Prostate gland (tissue), 2 donors: ENCODE measurements at regions not wholly inside any gene's neighbourhood (a gene's known extent, or its start where the extent isn't known, plus 50 kb on each side); places are given as distances from the start of the nearest gene placed in this dataset.
"Not testable (repeated sequence)": the region's sequence is repeated elsewhere in the genome, so short reads cannot be mapped to it uniquely, and the experiment has no call there.

Experiments
- DNase-seq: peaks from one replicate; pipeline ENCODE4 v3.0.0-alpha.2; 2019; ENCODE audit warnings: low spot score
- H3K27ac ChIP-seq, 2 donors: fragments of 200-600 bp; sonication (generic); 2 replicates each; pipeline ENCODE4 v1.5.1; 2017 to 2019
- H3K27me3 ChIP-seq: fragments of 200-600 bp; sonication (generic); replicated peaks from 2 replicates; pipeline ENCODE4 v1.5.1; 2019; ENCODE audit not compliant: insufficient read depth
- H3K36me3 ChIP-seq, 2 donors: fragments of 200-600 bp; sonication (generic); 1 replicate in 1 of 2; 2 replicates in 1 of 2; pipeline versions ENCODE4 v1.5.1 to v1.8.1; 2017 to 2019
- H3K4me1 ChIP-seq: fragments of 200-600 bp; sonication (generic); replicated peaks from 2 replicates; pipeline ENCODE4 v1.5.1; 2019
- H3K4me3 ChIP-seq, 2 donors: fragments of 200-600 bp; sonication (generic); 2 replicates each; pipeline ENCODE4 v1.5.1; 2017 to 2019
- H3K9me3 ChIP-seq: fragments of 200-600 bp; sonication (generic); 2 replicates; pipeline ENCODE4 v1.5.1; 2017
- POLR2A ChIP-seq: fragments of 450-650 bp; IDR thresholded peaks from one replicate; pipeline ENCODE4 v1.6.1; 2016; ENCODE audit warnings: antibody characterized with exemption, mild to moderate bottlenecking
- POLR2AphosphoS5 ChIP-seq: sonication (generic); formaldehyde crosslinking; IDR thresholded peaks from one replicate; pipeline ENCODE4 v1.6.1; 2017; ENCODE audit warnings: antibody characterized with exemption
- WGBS: methylation state at CpG from one replicate; pipeline ENCODE4 v1.1.5; 2018; 5-methylcytosine and 5-hydroxymethylcytosine counted together
- intact Hi-C: fragments of 100-400 bp; cut with DNase I; formaldehyde crosslinking; loops from one replicate; pipeline ENCODE4 v1.14.2; 2022
- TF ChIP-seq, protein P1 (sequence below), 4 experiments: fragments of 200-600 bp in 2 of 4; fragments of 450-650 bp in 2 of 4; sonication (generic) in 2 of 4; IDR thresholded peaks; 1 replicate in 3 of 4; 2 replicates in 1 of 4; pipeline ENCODE4 v1.5.1; 2016 to 2019; ENCODE audit warnings: antibody characterized with exemption in 4 of 4, mild to moderate bottlenecking in 2 of 4, moderate library complexity in 2 of 4

DNA sequence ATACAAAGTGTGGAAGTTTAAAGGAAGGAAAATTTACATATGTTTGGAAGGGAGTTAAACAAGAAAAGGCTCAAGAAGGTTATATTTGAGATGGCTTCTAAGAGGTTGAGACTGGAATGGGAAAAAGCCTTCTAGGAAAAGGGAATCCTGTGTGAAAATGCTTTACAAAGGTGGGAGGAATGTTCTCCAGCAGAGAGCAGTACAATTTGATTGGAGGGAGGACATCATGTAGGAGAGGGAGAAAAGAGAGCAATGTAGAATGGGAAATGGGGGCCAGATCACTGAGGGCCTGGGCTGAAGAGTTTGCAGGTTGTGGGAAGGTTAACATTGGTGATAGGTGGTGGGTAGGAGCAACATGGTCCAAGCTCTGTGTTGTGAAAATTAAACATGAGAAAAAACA is 366.9 kb downstream of the XPNPEP1 start:
- Histone ChIP-seq H3K4me3 (no peak overlapping the region), H3K36me3 (no peaks in the 10 kb centered on the region), H3K27ac (no peak overlapping the region), H3K4me1 (no peaks in the 10 kb centered on the region), H3K27me3 (no peaks in the 10 kb centered on the region), H3K9me3 (no peaks in the 10 kb centered on the region)
- no peak for TF ChIP-seq POLR2A
- TF ChIP-seq, protein P1, sequence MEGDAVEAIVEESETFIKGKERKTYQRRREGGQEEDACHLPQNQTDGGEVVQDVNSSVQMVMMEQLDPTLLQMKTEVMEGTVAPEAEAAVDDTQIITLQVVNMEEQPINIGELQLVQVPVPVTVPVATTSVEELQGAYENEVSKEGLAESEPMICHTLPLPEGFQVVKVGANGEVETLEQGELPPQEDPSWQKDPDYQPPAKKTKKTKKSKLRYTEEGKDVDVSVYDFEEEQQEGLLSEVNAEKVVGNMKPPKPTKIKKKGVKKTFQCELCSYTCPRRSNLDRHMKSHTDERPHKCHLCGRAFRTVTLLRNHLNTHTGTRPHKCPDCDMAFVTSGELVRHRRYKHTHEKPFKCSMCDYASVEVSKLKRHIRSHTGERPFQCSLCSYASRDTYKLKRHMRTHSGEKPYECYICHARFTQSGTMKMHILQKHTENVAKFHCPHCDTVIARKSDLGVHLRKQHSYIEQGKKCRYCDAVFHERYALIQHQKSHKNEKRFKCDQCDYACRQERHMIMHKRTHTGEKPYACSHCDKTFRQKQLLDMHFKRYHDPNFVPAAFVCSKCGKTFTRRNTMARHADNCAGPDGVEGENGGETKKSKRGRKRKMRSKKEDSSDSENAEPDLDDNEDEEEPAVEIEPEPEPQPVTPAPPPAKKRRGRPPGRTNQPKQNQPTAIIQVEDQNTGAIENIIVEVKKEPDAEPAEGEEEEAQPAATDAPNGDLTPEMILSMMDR (IDR thresholded peaks at IDR 0.05): no peak
- TF ChIP-seq POLR2AphosphoS5: no peak
- intact Hi-C loops: no loop called here
- DNase-seq: no peak

- H3K36me3 ChIP-seq, intact Hi-C loops, H3K27me3 ChIP-seq, H3K4me3 ChIP-seq, H3K27ac ChIP-seq, H3K4me1 ChIP-seq, H3K9me3 ChIP-seq, DNase-seq: not testable (repeated sequence)
- WGBS: 22% methylated on average over 6 of the region's 8 CpGs
Observed at GRCh38 chr10:109542050-109542603, 381.2 kb downstream of the XPNPEP1 start.

- no peak for DNase-seq
- no peak overlapping the region for H3K4me3 ChIP-seq
- intact Hi-C loops: no loop called here
- TF ChIP-seq, protein P1 (IDR thresholded peaks at IDR 0.05): no peak
- TF ChIP-seq POLR2A (no peak), POLR2AphosphoS5 (no peak)
- H3K27me3 ChIP-seq: no peaks in the 10 kb centered on the region
- H3K4me1 ChIP-seq: no peaks in the 10 kb centered on the region
- 75% methylated on average over 3 of the region's 3 CpGs for WGBS
- no peak overlapping the region for H3K27ac ChIP-seq
- no peaks in the 10 kb centered on the region for H3K36me3 ChIP-seq
- no peaks in the 10 kb centered on the region for H3K9me3 ChIP-seq
Observed at GRCh38 chr10:109534193-109534592, 389.1 kb downstream of the XPNPEP1 start.

DNA sequence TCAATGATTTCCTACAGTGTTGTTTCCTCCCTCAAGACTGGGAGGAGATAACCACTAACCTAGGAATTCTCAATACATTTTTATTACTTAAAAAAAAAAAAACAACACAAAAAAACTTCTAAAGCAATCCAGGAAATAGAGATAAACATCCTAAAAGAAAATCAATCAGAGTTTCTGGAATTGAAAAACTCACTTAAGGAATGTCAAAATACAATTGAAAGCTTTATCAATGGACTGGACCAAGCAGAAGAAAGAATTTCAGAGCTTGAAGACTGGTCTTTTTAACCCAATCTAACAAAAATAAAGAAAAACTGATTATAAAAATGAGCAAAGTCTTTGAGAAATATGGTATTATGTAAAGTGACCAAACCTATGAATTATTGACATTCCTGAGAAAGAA is 394.1 kb downstream of the XPNPEP1 start:
- no peaks in the 10 kb centered on the region for H3K27me3 ChIP-seq
- no peaks in the 10 kb centered on the region for H3K9me3 ChIP-seq
- TF ChIP-seq POLR2A (no peak), POLR2AphosphoS5 (no peak)
- TF ChIP-seq, protein P1 (IDR thresholded peaks at IDR 0.05): no peak
- no peaks in the 10 kb centered on the region for H3K36me3 ChIP-seq
- no peak overlapping the region for H3K27ac ChIP-seq
- intact Hi-C loops: no loop called here
- H3K4me1 ChIP-seq: no peaks in the 10 kb centered on the region
- H3K4me3 ChIP-seq: no peak overlapping the region
- no peak for DNase-seq

DNA sequence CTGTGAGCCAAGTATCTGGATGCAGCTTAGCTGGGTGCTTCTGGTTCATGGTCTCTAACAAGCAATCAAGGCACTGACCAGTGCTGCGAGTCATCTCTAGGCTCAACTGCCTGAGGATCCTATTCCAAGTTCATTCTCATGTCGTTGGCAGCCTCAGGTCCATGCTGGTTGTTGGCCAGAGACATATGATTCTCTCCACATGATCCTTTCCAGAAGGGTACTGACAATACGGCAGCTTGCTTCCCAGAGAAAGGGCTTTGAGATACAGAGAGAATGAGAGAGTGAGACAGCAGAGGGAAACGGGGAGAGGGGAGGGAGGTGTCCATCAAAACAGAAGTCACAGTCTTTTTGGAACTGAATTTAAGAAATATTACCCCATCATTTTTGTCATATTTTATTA is 405.6 kb downstream of the XPNPEP1 start:
- intact Hi-C loops: no loop called here
- WGBS: 72% methylated on average over 4 of the region's 4 CpGs
- Histone ChIP-seq H3K9me3 (no peaks in the 10 kb centered on the region), H3K27me3 (no peaks in the 10 kb centered on the region), H3K27ac (no peak overlapping the region), H3K36me3 (no peaks in the 10 kb centered on the region), H3K4me3 (no peak overlapping the region), H3K4me1 (no peaks in the 10 kb centered on the region)
- TF ChIP-seq POLR2AphosphoS5: no peak
- TF ChIP-seq POLR2A: no peak
- TF ChIP-seq, protein P1 (IDR thresholded peaks at IDR 0.05): no peak
- DNase-seq: no peak
